ENCODE measurements at regions not wholly inside any gene's neighbourhood (a gene's known extent, or its start where the extent isn't known, plus 50 kb on each side); places are given as distances from the start of the nearest gene placed in this dataset.

DNA sequence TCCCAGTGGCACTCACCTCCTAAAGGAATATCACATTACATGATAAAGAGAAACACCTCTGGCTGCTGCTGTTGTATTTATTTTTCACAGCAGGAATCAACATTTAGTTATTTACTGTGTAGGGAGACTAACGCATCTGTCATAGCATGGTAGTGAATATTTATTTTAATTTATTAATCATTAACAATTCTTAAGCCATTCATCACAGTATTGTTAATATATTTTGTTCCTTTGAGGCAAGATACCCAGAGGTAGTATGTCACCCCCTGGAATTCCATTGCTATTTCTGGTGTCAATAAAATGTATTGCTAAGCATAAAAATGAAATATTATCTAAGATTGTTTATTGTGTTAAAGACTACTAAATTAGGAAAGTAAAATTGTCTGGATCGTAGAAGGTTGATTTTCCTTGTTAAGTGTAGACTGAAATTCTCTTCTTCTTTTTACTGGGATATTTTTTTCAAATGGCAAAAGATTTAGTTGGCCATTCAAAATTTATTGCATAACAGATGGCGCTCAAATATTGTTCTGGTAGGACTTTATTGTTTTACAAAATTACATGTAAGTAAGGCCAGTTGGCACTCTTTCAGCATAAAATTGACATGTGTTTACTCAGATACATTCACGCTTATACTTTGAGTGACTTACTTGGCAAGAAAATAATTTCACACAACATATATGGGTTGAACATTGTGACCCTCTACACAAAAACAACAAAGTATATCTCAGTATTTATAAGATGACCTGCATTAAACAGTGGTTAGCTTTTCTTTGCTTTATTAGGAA, 1358.7 kb upstream of the SORCS1 start:
- intact Hi-C loops (cut with DNase I; ENCODE audit: low total_unique reads): no loop called here
- Histone ChIP-seq H3K36me3 (no peaks in the 10 kb centered on the region), H3K4me3 (no peak overlapping the region), H3K27ac (no peak overlapping the region), H3K9me3 (peaks cover 0 to 8% (median 0%) of the 10 kb centered on the region in 8 donors), H3K4me1 (peaks cover 0 to 12% (median 2%) of the 10 kb centered on the region in 6 donors), H3K27me3 (replicated peaks in 1 of 7) (no peaks in the 10 kb centered on the region)
- 88 to 94% (median 91%) methylated on average over 4 of the region's 4 CpGs for WGBS, 5 donors
- DNase-seq: no peak
- TF ChIP-seq POLR2AphosphoS5 (IDR thresholded peaks at IDR 0.05): no peak

DNA sequence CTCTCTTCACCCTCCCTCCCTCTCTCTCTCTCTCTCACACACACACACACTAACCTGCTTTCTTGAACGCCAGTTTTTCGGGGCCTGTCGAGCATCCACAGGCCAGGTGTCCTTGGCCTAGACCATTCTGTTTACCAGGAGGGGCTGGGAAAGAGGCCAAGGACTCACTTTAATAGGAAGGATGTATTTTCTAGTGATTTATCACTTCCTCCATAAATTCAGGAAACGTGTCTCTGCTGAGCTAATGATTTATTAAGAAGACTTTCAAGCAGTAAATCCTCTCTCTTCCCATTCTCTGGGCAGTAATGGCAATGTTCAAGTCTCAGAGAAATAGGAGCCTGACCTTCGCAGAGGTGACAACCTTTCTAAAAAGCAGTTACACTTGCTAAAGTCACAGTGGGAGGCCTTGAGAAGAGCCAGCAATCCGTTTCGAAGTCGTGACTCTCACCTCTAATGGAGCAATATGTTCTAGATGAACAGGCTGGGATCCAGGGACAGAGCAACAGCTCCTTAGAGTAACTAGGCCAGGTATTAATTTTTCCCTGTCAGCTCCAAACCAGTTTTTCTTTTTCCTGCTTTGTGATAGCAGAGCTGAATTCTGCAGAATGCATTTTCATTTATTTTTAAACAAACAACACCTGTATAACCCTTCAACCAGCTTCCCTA, 1357.5 kb upstream of the SORCS1 start:
- peaks cover 0 to 9% (median 0%) of the 10 kb centered on the region in 8 donors for H3K9me3 ChIP-seq
- H3K36me3 ChIP-seq: no peaks in the 10 kb centered on the region
- intact Hi-C loops (cut with DNase I; ENCODE audit: low total_unique reads): no loop called here
- H3K27ac ChIP-seq: no peak overlapping the region
- H3K27me3 ChIP-seq (replicated peaks in 1 of 7): no peaks in the 10 kb centered on the region
- no peak for DNase-seq
- WGBS, 5 donors: 31 to 37% (median 34%) methylated on average over 8 of the region's 8 CpGs
- peaks cover 0 to 12% (median 2%) of the 10 kb centered on the region in 6 donors for H3K4me1 ChIP-seq
- TF ChIP-seq, protein P1, sequence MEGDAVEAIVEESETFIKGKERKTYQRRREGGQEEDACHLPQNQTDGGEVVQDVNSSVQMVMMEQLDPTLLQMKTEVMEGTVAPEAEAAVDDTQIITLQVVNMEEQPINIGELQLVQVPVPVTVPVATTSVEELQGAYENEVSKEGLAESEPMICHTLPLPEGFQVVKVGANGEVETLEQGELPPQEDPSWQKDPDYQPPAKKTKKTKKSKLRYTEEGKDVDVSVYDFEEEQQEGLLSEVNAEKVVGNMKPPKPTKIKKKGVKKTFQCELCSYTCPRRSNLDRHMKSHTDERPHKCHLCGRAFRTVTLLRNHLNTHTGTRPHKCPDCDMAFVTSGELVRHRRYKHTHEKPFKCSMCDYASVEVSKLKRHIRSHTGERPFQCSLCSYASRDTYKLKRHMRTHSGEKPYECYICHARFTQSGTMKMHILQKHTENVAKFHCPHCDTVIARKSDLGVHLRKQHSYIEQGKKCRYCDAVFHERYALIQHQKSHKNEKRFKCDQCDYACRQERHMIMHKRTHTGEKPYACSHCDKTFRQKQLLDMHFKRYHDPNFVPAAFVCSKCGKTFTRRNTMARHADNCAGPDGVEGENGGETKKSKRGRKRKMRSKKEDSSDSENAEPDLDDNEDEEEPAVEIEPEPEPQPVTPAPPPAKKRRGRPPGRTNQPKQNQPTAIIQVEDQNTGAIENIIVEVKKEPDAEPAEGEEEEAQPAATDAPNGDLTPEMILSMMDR (IDR thresholded peaks at IDR 0.05 in 8 of 11, conservative IDR thresholded peaks at IDR 0.05 in 3 of 11): no peak
- TF ChIP-seq POLR2AphosphoS5 (IDR thresholded peaks at IDR 0.05) (no peak), POLR2A (IDR thresholded peaks at IDR 0.05) (no peak)
- H3K4me3 ChIP-seq: no peak overlapping the region

DNA sequence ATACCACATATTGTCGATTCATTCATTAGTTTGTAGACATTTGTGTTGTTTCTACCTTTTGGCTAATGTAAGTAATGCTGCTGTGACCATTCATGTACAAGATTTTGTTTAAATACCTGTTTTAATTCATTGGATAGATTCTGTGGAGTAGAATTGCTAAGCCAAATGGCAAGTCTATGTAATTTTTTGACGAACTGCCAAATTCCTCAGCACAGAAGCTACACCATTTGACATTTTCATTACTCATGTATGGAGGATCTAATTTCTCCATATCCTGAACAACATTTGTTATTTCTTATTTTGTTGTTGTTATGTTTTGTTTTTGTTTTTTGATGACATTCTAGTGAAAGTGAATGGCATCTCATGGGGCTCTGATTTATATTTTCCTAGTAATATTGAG, 1351.3 kb upstream of the SORCS1 start:
- intact Hi-C loops (cut with DNase I; ENCODE audit: low total_unique reads): no loop called here
- Histone ChIP-seq H3K4me1 (no peaks in the 10 kb centered on the region), H3K27ac (no peak overlapping the region), H3K36me3 (no peaks in the 10 kb centered on the region), H3K4me3 (no peak overlapping the region), H3K9me3 (peaks cover 0 to 9% (median 0%) of the 10 kb centered on the region in 8 donors), H3K27me3 (replicated peaks in 1 of 7) (no peaks in the 10 kb centered on the region)
- DNase-seq: no peak
- WGBS, 5 donors: 73 to 86% (median 81%) methylated on average over 2 of the region's 2 CpGs
- TF ChIP-seq, protein P1 (IDR thresholded peaks at IDR 0.05 in 8 of 11, conservative IDR thresholded peaks at IDR 0.05 in 3 of 11): no peak
- TF ChIP-seq POLR2A (IDR thresholded peaks at IDR 0.05): no peak
- no peak for TF ChIP-seq POLR2AphosphoS5 (IDR thresholded peaks at IDR 0.05)

DNA sequence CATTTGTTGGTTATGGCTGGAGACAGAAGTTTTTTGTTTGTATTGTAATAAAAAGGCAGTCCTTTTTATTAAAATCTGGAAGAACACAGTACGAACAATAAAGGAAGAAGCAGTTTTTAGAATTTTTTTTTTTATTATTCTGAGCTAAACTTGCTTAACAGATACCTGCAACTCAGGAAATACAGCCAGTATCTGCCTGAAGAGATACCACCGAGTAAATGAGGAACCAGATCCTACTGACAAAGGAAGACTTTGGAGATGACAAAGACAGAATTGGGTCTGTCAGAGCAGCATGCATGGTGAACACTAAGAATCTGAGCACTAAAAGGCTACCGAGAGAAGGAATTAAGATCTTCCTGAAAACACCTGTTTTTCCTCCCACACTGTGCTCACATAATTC, 1335.9 kb upstream of the SORCS1 start:
- peaks cover 0 to 24% (median 10%) of the 10 kb centered on the region in 8 donors for H3K9me3 ChIP-seq
- H3K27ac ChIP-seq: no peak overlapping the region
- DNase-seq: no peak
- H3K27me3 ChIP-seq (replicated peaks in 1 of 7): no peaks in the 10 kb centered on the region
- intact Hi-C loops (cut with DNase I; ENCODE audit: low total_unique reads): no loop called here
- 19 to 51% (median 26%) methylated on average over 3 of the region's 3 CpGs for WGBS, 5 donors
- H3K4me1 ChIP-seq: no peaks in the 10 kb centered on the region
- H3K36me3 ChIP-seq: no peaks in the 10 kb centered on the region
- no peak overlapping the region for H3K4me3 ChIP-seq
- TF ChIP-seq, protein P1 (IDR thresholded peaks at IDR 0.05 in 8 of 11, conservative IDR thresholded peaks at IDR 0.05 in 3 of 11): no peak
- no peak for TF ChIP-seq POLR2AphosphoS5 (IDR thresholded peaks at IDR 0.05)
- TF ChIP-seq POLR2A (IDR thresholded peaks at IDR 0.05): no peak

Measured in spleen (tissue), 11 donors.